GM10248 (cell line): ENCODE measurements at regions not wholly inside any gene's neighbourhood (a gene's known extent, or its start where the extent isn't known, plus 50 kb on each side); places are given as distances from the start of the nearest gene placed in this dataset.

Source experiments
- CTCF ChIA-PET: fragments of 300-600 bp; sonication (Branson Sonifier 250); formaldehyde crosslinking; extraction: SDS; loops from one replicate; lab custom pipeline; 2021; ENCODE audit warnings: antibody characterized with exemption; lab: Yijun Ruan, JAX
- POLR2A ChIA-PET: fragments of 350-650 bp; sonication (Branson Sonifier 250); formaldehyde crosslinking; extraction: SDS; loops from one replicate; lab custom pipeline; 2020; ENCODE audit warnings: antibody characterized with exemption; lab: Yijun Ruan, JAX
- DNase-seq: peaks from one replicate; pipeline ENCODE4 v3.0.0; 2012; ENCODE audit errors: extremely low spot score
- CTCF ChIP-seq: IDR thresholded peaks from 2 replicates; pipeline ENCODE4 v1.5.1; 2012; ENCODE audit warnings: mild to moderate bottlenecking, low read depth; ENCODE audit errors: extremely low read depth, missing control alignments, control extremely low read depth

- TF ChIP-seq CTCF: no peak
- DNase-seq: no peak
- POLR2A ChIA-PET: no interaction called here
- CTCF ChIA-PET: no interaction called here
These were observed 298.1 kb upstream of the PRICKLE1 start for GRCh38 chr12:42887657-42888056.

DNA sequence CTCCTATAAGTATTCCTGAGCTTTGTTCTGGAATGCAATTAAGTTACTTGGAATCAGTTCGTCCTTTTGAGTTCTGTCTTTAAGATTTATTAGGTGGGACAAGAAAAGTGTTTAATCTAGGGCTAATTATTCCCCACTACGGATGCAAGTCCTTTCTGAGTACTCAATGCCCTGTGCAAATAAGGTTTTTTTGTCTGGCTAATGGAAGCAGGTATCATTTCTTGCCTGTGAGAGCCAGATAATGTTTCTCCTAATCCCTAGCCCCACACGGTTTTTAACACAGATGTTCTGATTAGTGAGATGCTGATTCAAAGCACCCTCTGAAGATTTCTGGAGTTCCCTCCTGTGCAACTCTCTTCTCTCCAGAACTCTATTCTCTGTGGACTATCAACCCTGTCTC lies 296.6 kb upstream of the PRICKLE1 start:
- POLR2A ChIA-PET: no interaction called here
- no peak for DNase-seq
- CTCF ChIA-PET: no interaction called here
- no peak for TF ChIP-seq CTCF

GRCh38 chr12:42885677-42886076 lies 296.1 kb upstream of the PRICKLE1 start:
- TF ChIP-seq CTCF: no peak
- no peak for DNase-seq
- ChIA-PET POLR2A (no interaction called here), CTCF (no interaction called here)

- POLR2A ChIA-PET: no interaction called here
- DNase-seq: no peak
- CTCF ChIA-PET: interaction anchor here (1.7 kb wide), 1 partner anchor 47 kb away, joined by 3 read pairs; no protein-coding TSS in a partner anchor
- no peak for TF ChIP-seq CTCF
These were observed 294.6 kb upstream of the PRICKLE1 start for GRCh38 chr12:42884116-42884515.

DNA sequence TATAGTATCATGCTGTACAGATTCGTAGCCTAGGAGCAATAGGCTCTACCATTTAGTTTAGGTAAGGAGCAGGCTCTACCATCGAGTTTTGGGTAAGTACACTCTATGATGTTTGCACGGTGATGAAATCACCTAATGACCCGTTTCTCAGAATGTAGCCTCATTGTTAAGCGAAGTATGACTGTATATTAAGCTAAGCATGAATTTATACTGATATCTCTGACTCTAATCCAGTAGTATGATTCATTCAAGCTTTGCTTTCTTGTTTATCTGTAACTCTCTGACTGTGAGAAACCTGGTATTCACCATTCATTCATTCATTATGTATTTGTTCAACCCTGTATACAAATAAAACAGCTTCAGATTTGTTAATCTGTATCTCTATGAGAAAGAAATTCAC lies 283.9 kb upstream of the PRICKLE1 start:
- POLR2A ChIA-PET: no interaction called here
- CTCF ChIA-PET: interaction anchor here (1.0 kb wide), 1 partner anchor 11 kb away, joined by 3 read pairs; no protein-coding TSS in a partner anchor

DNA sequence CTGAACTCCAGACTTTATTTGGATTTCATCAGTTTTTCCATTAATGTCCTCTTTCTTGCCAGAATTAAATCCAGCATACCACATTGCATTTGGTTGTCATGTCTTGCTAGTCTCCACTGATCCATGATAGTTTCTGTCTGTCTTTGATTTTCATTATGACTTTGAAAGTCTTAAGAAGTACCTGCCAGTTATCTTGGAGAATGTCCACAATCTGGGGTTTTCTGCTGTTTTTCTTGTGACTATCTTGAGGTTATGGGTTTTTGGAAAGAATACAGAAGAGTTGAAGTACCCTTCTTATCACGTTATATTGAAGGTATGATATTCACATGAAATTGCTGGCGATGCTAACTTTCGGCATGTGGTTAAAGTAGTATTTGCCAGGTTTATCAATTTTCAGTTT lies 282.3 kb upstream of the PRICKLE1 start:
- no peak for DNase-seq
- POLR2A ChIA-PET: no interaction called here
- CTCF ChIA-PET: no interaction called here
- TF ChIP-seq CTCF: no peak

More for the DNA sequence above, 283.9 kb upstream of the PRICKLE1 start:
- no peak for DNase-seq
- no peak for TF ChIP-seq CTCF
